NB4 (cell line): ENCODE measurements at regions not wholly inside any gene's neighbourhood (a gene's known extent, or its start where the extent isn't known, plus 50 kb on each side); places are given as distances from the start of the nearest gene placed in this dataset.

Experiments used
- CTCF ChIP-seq: IDR thresholded peaks from one replicate; pipeline ENCODE4 v1.5.1; 2012; ENCODE audit warnings: low read depth, low read length
- MAX ChIP-seq: IDR thresholded peaks from 2 replicates; pipeline ENCODE4 v1.6.1; 2011; ENCODE audit warnings: low read depth, low read length
- POLR2A ChIP-seq: IDR thresholded peaks from 2 replicates; pipeline ENCODE4 v1.6.1; 2011; ENCODE audit warnings: mild to moderate bottlenecking; ENCODE audit not compliant: insufficient read length; ENCODE audit errors: extremely low read depth

GRCh38 chr1:232481091-232481490, 148.8 kb downstream of the SIPA1L2 start:
- TF ChIP-seq POLR2A = no peak
- TF ChIP-seq CTCF = no peak
- no peak for TF ChIP-seq MAX
